ENCODE measurements at regions not wholly inside any gene's neighbourhood (a gene's known extent, or its start where the extent isn't known, plus 50 kb on each side); places are given as distances from the start of the nearest gene placed in this dataset.
A peak's percentile ranks its signal among the peaks of the same experiment; 100 is the strongest.

- TF ChIP-seq SP1 (IDR thresholded peaks at IDR 0.05; ENCODE audit: low read depth, low read length) (peak; percentile 25; the same call in 1 of the 2 replicates), CHD1 (IDR thresholded peaks at IDR 0.05; ENCODE audit: low read depth, low read length) (no peak), BRCA1 (IDR thresholded peaks at IDR 0.05; ENCODE audit: low read depth, low read length) (no peak), RNF2 (IDR thresholded peaks at IDR 0.05; ENCODE audit: borderline replicate concordance, low read depth, low read length, missing control alignments, poor library complexity, severe bottlenecking) (no peak), RBBP5 (IDR thresholded peaks at IDR 0.05; ENCODE audit: borderline replicate concordance, low read depth, low read length) (no peak), PHF8 (conservative IDR thresholded peaks at IDR 0.05; ENCODE audit: low read depth, low read length) (0 out of 2 replicates have a peak, but pooled peaks have one; percentile 21), KDM4A (IDR thresholded peaks at IDR 0.05; ENCODE audit: low read depth, low read length, severe bottlenecking) (peak; percentile 76), CTBP2 (IDR thresholded peaks at IDR 0.05; ENCODE audit: borderline replicate concordance, insufficient read depth, insufficient read length, low read length) (peak; percentile 76), CTCF (IDR thresholded peaks at IDR 0.05; ENCODE audit: control extremely low read depth in 1 of 3, insufficient read depth in 1 of 3, low read depth in 1 of 3, low read length in 3 of 3) (peak; percentile 70 to 80 (median 74)), ASH2L (IDR thresholded peaks at IDR 0.05; ENCODE audit: low read length) (peak; percentile 49)
Observed at GRCh38 chr5:2038321-2039179, 155.8 kb upstream of the IRX4 start (continued).

Measured in H1 (cell line).